ENCODE measurements at regions not wholly inside any gene's neighbourhood (a gene's known extent, or its start where the extent isn't known, plus 50 kb on each side); places are given as distances from the start of the nearest gene placed in this dataset.

- no peak for DNase-seq
- Histone ChIP-seq H3K27ac (ENCODE audit: low read length, poor library complexity, severe bottlenecking) (no peak overlapping the region), H3K14ac (ENCODE audit: low read length in 2 of 2) (no peak overlapping the region), H3K4me2 (ENCODE audit: low read length, poor library complexity, severe bottlenecking) (no peak overlapping the region), H2BK5ac (ENCODE audit: low read depth, low read length, poor library complexity, severe bottlenecking) (no peak overlapping the region), H3K9ac (ENCODE audit: low read length) (no peak overlapping the region), H3K9me3 (ENCODE audit: control insufficient read depth, low read length) (no peaks in the 10 kb centered on the region), H3K23ac (ENCODE audit: low read length in 2 of 2) (no peak overlapping the region), H3K27me3 (ENCODE audit: control insufficient read depth in 1 of 2, insufficient read depth in 1 of 2, low read length in 2 of 2) (no peaks in the 10 kb centered on the region), H2BK12ac (ENCODE audit: low read length in 2 of 2) (no peak overlapping the region), H3K4me1 (ENCODE audit: control insufficient read depth, insufficient read depth, low read depth, low read length) (no peaks in the 10 kb centered on the region), H2AK5ac (ENCODE audit: low read length, severe bottlenecking) (no peak overlapping the region), H3K36me3 (ENCODE audit: control insufficient read depth in 1 of 2, insufficient read depth in 2 of 2, low read depth in 1 of 2, low read length in 2 of 2) (no peaks in the 10 kb centered on the region), H3K4ac (ENCODE audit: low read depth in 1 of 2, low read length in 2 of 2) (no peak overlapping the region), H3K79me1 (replicated peaks; ENCODE audit: low read length, poor library complexity, severe bottlenecking) (no peaks in the 10 kb centered on the region), H3K4me3 (ENCODE audit: insufficient read depth in 1 of 2, low read depth in 1 of 2, low read length in 2 of 2) (no peak overlapping the region), H2BK120ac (ENCODE audit: low read depth, low read length) (no peak overlapping the region), H2AFZ (ENCODE audit: low read depth, low read length) (no peak overlapping the region), H4K8ac (ENCODE audit: low read length) (no peak overlapping the region), H3K18ac (ENCODE audit: low read depth in 1 of 2, low read length in 2 of 2) (no peak overlapping the region), H2BK15ac (ENCODE audit: low read depth, poor library complexity, severe bottlenecking) (no peak overlapping the region), H4K91ac (ENCODE audit: low read length) (no peak overlapping the region)
- 60% methylated on average over 1 of the region's 1 CpG for WGBS
Measured at GRCh38 chr18:42534313-42534712, 579.3 kb downstream of the PIK3C3 start.

- Histone ChIP-seq H2AK5ac (ENCODE audit: low read length, severe bottlenecking) (no peak overlapping the region), H4K8ac (ENCODE audit: low read length) (no peak overlapping the region), H4K91ac (ENCODE audit: low read length) (no peak overlapping the region), H3K4ac (ENCODE audit: low read depth in 1 of 2, low read length in 2 of 2) (no peak overlapping the region), H2BK12ac (ENCODE audit: low read length in 2 of 2) (no peak overlapping the region), H2BK15ac (ENCODE audit: low read depth, poor library complexity, severe bottlenecking) (no peak overlapping the region), H2AFZ (ENCODE audit: low read depth, low read length) (no peak overlapping the region), H3K9me3 (ENCODE audit: control insufficient read depth, low read length) (no peaks in the 10 kb centered on the region), H2BK120ac (ENCODE audit: low read depth, low read length) (no peak overlapping the region), H3K18ac (ENCODE audit: low read depth in 1 of 2, low read length in 2 of 2) (no peak overlapping the region), H3K4me3 (ENCODE audit: insufficient read depth in 1 of 2, low read depth in 1 of 2, low read length in 2 of 2) (no peak overlapping the region), H2BK5ac (ENCODE audit: low read depth, low read length, poor library complexity, severe bottlenecking) (no peak overlapping the region), H3K36me3 (ENCODE audit: control insufficient read depth in 1 of 2, insufficient read depth in 2 of 2, low read depth in 1 of 2, low read length in 2 of 2) (no peaks in the 10 kb centered on the region), H3K14ac (ENCODE audit: low read length in 2 of 2) (no peak overlapping the region), H3K23ac (ENCODE audit: low read length in 2 of 2) (no peak overlapping the region), H3K4me2 (ENCODE audit: low read length, poor library complexity, severe bottlenecking) (no peak overlapping the region), H3K79me1 (replicated peaks; ENCODE audit: low read length, poor library complexity, severe bottlenecking) (no peaks in the 10 kb centered on the region), H3K27ac (ENCODE audit: low read length, poor library complexity, severe bottlenecking) (no peak overlapping the region), H3K27me3 (ENCODE audit: control insufficient read depth in 1 of 2, insufficient read depth in 1 of 2, low read length in 2 of 2) (no peaks in the 10 kb centered on the region), H3K9ac (ENCODE audit: low read length) (no peak overlapping the region), H3K4me1 (ENCODE audit: control insufficient read depth, insufficient read depth, low read depth, low read length) (no peaks in the 10 kb centered on the region)
- peak; percentile 28 for DNase-seq
- WGBS: no CpG with 5 or more reads among the region's 1 CpG
Measured at GRCh38 chr18:42536442-42536841, 579.0 kb downstream of the RIT2 start.

GRCh38 chr18:42537291-42537690 lies 578.2 kb downstream of the RIT2 start:
- Histone ChIP-seq H4K91ac (ENCODE audit: low read length) (no peak overlapping the region), H3K23ac (ENCODE audit: low read length in 2 of 2) (no peak overlapping the region), H2BK15ac (ENCODE audit: low read depth, poor library complexity, severe bottlenecking) (no peak overlapping the region), H4K8ac (ENCODE audit: low read length) (no peak overlapping the region), H2BK12ac (ENCODE audit: low read length in 2 of 2) (no peak overlapping the region), H3K9me3 (ENCODE audit: control insufficient read depth, low read length) (no peaks in the 10 kb centered on the region), H2AFZ (ENCODE audit: low read depth, low read length) (no peak overlapping the region), H3K36me3 (ENCODE audit: control insufficient read depth in 1 of 2, insufficient read depth in 2 of 2, low read depth in 1 of 2, low read length in 2 of 2) (no peaks in the 10 kb centered on the region), H3K14ac (ENCODE audit: low read length in 2 of 2) (no peak overlapping the region), H3K4me3 (ENCODE audit: insufficient read depth in 1 of 2, low read depth in 1 of 2, low read length in 2 of 2) (no peak overlapping the region), H3K79me1 (replicated peaks; ENCODE audit: low read length, poor library complexity, severe bottlenecking) (no peaks in the 10 kb centered on the region), H2BK120ac (ENCODE audit: low read depth, low read length) (no peak overlapping the region), H3K27me3 (ENCODE audit: control insufficient read depth in 1 of 2, insufficient read depth in 1 of 2, low read length in 2 of 2) (no peaks in the 10 kb centered on the region), H3K4ac (ENCODE audit: low read depth in 1 of 2, low read length in 2 of 2) (no peak overlapping the region), H3K27ac (ENCODE audit: low read length, poor library complexity, severe bottlenecking) (no peak overlapping the region), H3K4me2 (ENCODE audit: low read length, poor library complexity, severe bottlenecking) (no peak overlapping the region), H3K9ac (ENCODE audit: low read length) (no peak overlapping the region), H2AK5ac (ENCODE audit: low read length, severe bottlenecking) (no peak overlapping the region), H2BK5ac (ENCODE audit: low read depth, low read length, poor library complexity, severe bottlenecking) (no peak overlapping the region), H3K4me1 (ENCODE audit: control insufficient read depth, insufficient read depth, low read depth, low read length) (no peaks in the 10 kb centered on the region), H3K18ac (ENCODE audit: low read depth in 1 of 2, low read length in 2 of 2) (no peak overlapping the region)
- DNase-seq: no peak
- no CpG with 5 or more reads among the region's 2 CpGs for WGBS

- Histone ChIP-seq H2BK15ac (ENCODE audit: low read depth, poor library complexity, severe bottlenecking) (no peak overlapping the region), H2BK12ac (ENCODE audit: low read length in 2 of 2) (no peak overlapping the region), H2AFZ (ENCODE audit: low read depth, low read length) (no peak overlapping the region), H2BK120ac (ENCODE audit: low read depth, low read length) (no peak overlapping the region), H3K23ac (ENCODE audit: low read length in 2 of 2) (no peak overlapping the region), H2AK5ac (ENCODE audit: low read length, severe bottlenecking) (no peak overlapping the region), H3K9ac (ENCODE audit: low read length) (no peak overlapping the region), H3K4ac (ENCODE audit: low read depth in 1 of 2, low read length in 2 of 2) (no peak overlapping the region), H3K79me1 (replicated peaks; ENCODE audit: low read length, poor library complexity, severe bottlenecking) (no peaks in the 10 kb centered on the region), H3K4me2 (ENCODE audit: low read length, poor library complexity, severe bottlenecking) (no peak overlapping the region), H3K4me3 (ENCODE audit: insufficient read depth in 1 of 2, low read depth in 1 of 2, low read length in 2 of 2) (no peak overlapping the region), H3K4me1 (ENCODE audit: control insufficient read depth, insufficient read depth, low read depth, low read length) (no peaks in the 10 kb centered on the region), H3K18ac (ENCODE audit: low read depth in 1 of 2, low read length in 2 of 2) (no peak overlapping the region), H4K8ac (ENCODE audit: low read length) (no peak overlapping the region), H3K36me3 (ENCODE audit: control insufficient read depth in 1 of 2, insufficient read depth in 2 of 2, low read depth in 1 of 2, low read length in 2 of 2) (no peaks in the 10 kb centered on the region), H3K27ac (ENCODE audit: low read length, poor library complexity, severe bottlenecking) (no peak overlapping the region), H3K27me3 (ENCODE audit: control insufficient read depth in 1 of 2, insufficient read depth in 1 of 2, low read length in 2 of 2) (no peaks in the 10 kb centered on the region), H3K9me3 (ENCODE audit: control insufficient read depth, low read length) (no peaks in the 10 kb centered on the region), H3K14ac (ENCODE audit: low read length in 2 of 2) (no peak overlapping the region), H2BK5ac (ENCODE audit: low read depth, low read length, poor library complexity, severe bottlenecking) (no peak overlapping the region), H4K91ac (ENCODE audit: low read length) (no peak overlapping the region)
- no CpG with 5 or more reads among the region's 1 CpG for WGBS
- DNase-seq: no peak
Measured at GRCh38 chr18:42544901-42545300, 570.6 kb downstream of the RIT2 start.

Measured in mesenchymal stem cell (in vitro differentiated cells and primary cell).